ENCODE measurements at regions not wholly inside any gene's neighbourhood (a gene's known extent, or its start where the extent isn't known, plus 50 kb on each side); places are given as distances from the start of the nearest gene placed in this dataset.

- ChIA-PET POLR2A (no interaction called here), CTCF (interaction anchor here (0.6 to 1.3 kb wide), 2 partner anchors 45 to 60 kb away, joined by 3 read pairs; no protein-coding TSS in a partner anchor)
- Mint-ChIP-seq H3K27me3 (no peaks in the 10 kb centered on the region), H3K9me3 (no peaks in the 10 kb centered on the region), H3K36me3 (ENCODE audit: low read depth) (no peaks in the 10 kb centered on the region), H3K27ac (no peak overlapping the region), H3K4me1 (ENCODE audit: low read depth) (no peaks in the 10 kb centered on the region), H3K4me3 (no peak overlapping the region)
- ATAC-seq (no peak), DNase-seq (no peak)
- no peak for TF ChIP-seq CTCF (IDR thresholded peaks at IDR 0.05)
- intact Hi-C loops (cut with micrococcal nuclease): no loop called here
Measured at GRCh38 chr2:236452238-236452637, 117.4 kb upstream of the ACKR3 start.

DNA sequence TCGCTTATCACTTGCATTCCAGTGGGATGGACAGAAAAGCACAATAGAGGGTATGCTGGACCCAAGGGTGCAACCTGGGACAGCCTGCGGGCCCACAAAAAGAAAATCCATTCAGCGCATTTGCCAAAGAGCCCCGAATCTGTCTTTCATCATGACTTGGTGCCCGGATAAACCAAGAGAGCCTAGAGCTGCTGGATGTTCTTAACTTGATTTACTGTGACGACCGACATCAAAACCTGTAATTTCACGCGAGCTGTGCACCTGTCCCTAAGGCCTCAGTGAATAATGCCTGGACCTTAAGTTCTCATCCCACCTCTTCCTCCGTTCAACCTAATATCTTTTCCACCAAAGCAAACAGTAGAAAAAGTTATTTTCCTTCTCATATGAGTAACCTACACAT lies 115.5 kb upstream of the ACKR3 start:
- POLR2A ChIA-PET: no interaction called here
- Mint-ChIP-seq H3K27ac (no peak overlapping the region), H3K36me3 (ENCODE audit: low read depth) (no peaks in the 10 kb centered on the region), H3K4me3 (no peak overlapping the region), H3K4me1 (ENCODE audit: low read depth) (no peaks in the 10 kb centered on the region), H3K9me3 (no peaks in the 10 kb centered on the region), H3K27me3 (no peaks in the 10 kb centered on the region)
- CTCF ChIA-PET: interaction anchor here (1.0 to 1.5 kb wide), 2 partner anchors 20 to 59 kb away, joined by 3 read pairs; no protein-coding TSS in a partner anchor
- no peak for DNase-seq
- intact Hi-C loops (cut with micrococcal nuclease): no loop called here
- no peak for ATAC-seq
- TF ChIP-seq CTCF (IDR thresholded peaks at IDR 0.05): no peak

GRCh38 chr2:236459393-236459792 lies 110.2 kb upstream of the ACKR3 start:
- H3K27ac Mint-ChIP-seq: no peak overlapping the region

DNA sequence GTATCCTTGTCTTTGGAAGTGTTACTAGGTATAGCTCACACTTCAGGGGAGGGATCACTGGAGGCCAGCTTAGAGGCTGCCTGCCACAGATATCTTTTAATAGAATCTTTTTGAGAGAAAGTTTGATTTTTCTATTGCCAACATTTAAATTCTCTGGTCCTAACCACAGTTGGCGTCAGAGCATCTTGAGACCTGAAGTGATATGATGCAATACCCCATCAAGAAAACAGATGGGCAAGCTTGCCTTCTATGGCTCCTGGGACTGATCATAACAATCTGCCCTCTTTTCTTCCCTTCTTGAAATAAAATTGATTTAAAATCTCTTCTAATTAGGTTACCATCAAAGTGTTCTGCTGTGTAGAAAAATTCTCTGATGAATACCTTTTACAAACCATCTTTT lies 105.5 kb upstream of the ACKR3 start:
- peaks cover 15% of the 10 kb centered on the region for H3K9me3 Mint-ChIP-seq
- H3K27me3 Mint-ChIP-seq: no peaks in the 10 kb centered on the region
- CTCF ChIA-PET: no interaction called here
- TF ChIP-seq CTCF (IDR thresholded peaks at IDR 0.05): no peak
- ATAC-seq (no peak), DNase-seq (no peak)
- intact Hi-C loops (cut with micrococcal nuclease): no loop called here
- H3K27ac Mint-ChIP-seq: no peak overlapping the region
- no peaks in the 10 kb centered on the region for H3K4me1 Mint-ChIP-seq (ENCODE audit: low read depth)
- H3K4me3 Mint-ChIP-seq: no peak overlapping the region
- peaks cover 4% of the 10 kb centered on the region for H3K36me3 Mint-ChIP-seq (ENCODE audit: low read depth)
- POLR2A ChIA-PET: no interaction called here

More at GRCh38 chr2:236459393-236459792, 110.2 kb upstream of the ACKR3 start:
- Mint-ChIP-seq H3K36me3 (ENCODE audit: low read depth) (no peaks in the 10 kb centered on the region), H3K9me3 (no peaks in the 10 kb centered on the region), H3K4me3 (no peak overlapping the region), H3K27me3 (no peaks in the 10 kb centered on the region), H3K4me1 (ENCODE audit: low read depth) (no peaks in the 10 kb centered on the region)
- DNase-seq (no peak), ATAC-seq (no peak)
- TF ChIP-seq CTCF (IDR thresholded peaks at IDR 0.05): no peak
- intact Hi-C loops (cut with micrococcal nuclease): no loop called here
- POLR2A ChIA-PET: no interaction called here
- CTCF ChIA-PET: no interaction called here

GRCh38 chr2:236472720-236473495 lies 96.7 kb upstream of the ACKR3 start:
- Mint-ChIP-seq H3K27me3 (no peaks in the 10 kb centered on the region), H3K27ac (no peak overlapping the region), H3K36me3 (ENCODE audit: low read depth) (no peaks in the 10 kb centered on the region), H3K4me1 (ENCODE audit: low read depth) (no peaks in the 10 kb centered on the region), H3K9me3 (no peaks in the 10 kb centered on the region), H3K4me3 (no peak overlapping the region)
- intact Hi-C loops (cut with micrococcal nuclease): no loop called here
- CTCF ChIA-PET: no interaction called here
- DNase-seq (no peak), ATAC-seq (no peak)
- TF ChIP-seq CTCF (IDR thresholded peaks at IDR 0.05): no peak
- POLR2A ChIA-PET: no interaction called here

Data from activated CD8-positive, alpha-beta T cell treated with anti-CD3 and anti-CD28 coated beads for 36 hours (primary cell).